HepG2 (cell line): ENCODE measurements at regions not wholly inside any gene's neighbourhood (a gene's known extent, or its start where the extent isn't known, plus 50 kb on each side); places are given as distances from the start of the nearest gene placed in this dataset.

Experiments used
- ATAC-seq: fragments of 200-7000 bp; cut with Tn5 transposase; 3 replicates; pipeline ENCODE4 v1.9.1; 2020; ENCODE audit warnings: mild to moderate bottlenecking, moderate library complexity
- BruUV-seq: library from RNA; stranded (reverse); fragments of 400-500 nt; replicated peaks from 2 replicates; lab custom pipeline; 2021; lab: Mats Ljungman, UMichigan
- CTCF ChIA-PET: fragments of 300-600 bp; formaldehyde crosslinking; extraction: SDS; loops from one replicate; lab custom pipeline; 2021; ENCODE audit warnings: low total read pairs, inconsistent platforms, low intra/inter-chr PET ratio; lab: Yijun Ruan, JAX
- POLR2A ChIA-PET: fragments of 350-600 bp; sonication (Branson Sonifier 250); formaldehyde crosslinking; loops from one replicate; lab custom pipeline; 2020; ENCODE audit warnings: antibody characterized with exemption, inconsistent platforms; lab: Yijun Ruan, JAX
- DNase-seq: peaks from one replicate; pipeline ENCODE4 v3.0.0-alpha.2; 2015; ENCODE audit warnings: low spot score
- FAIRE-seq: peaks from 3 replicates; lab custom pipeline; 2011; peaks lifted over from hg19 to GRCh38; lab: Jason Lieb, UNC
- H2AFZ ChIP-seq: one replicate; pipeline ENCODE4 v1.6.1; 2011; ENCODE audit warnings: low read length, inconsistent platforms
- H3K27ac ChIP-seq: fragments of 300-600 bp; 3 replicates; pipeline ENCODE4 v1.8.0; 2011; ENCODE audit warnings: mixed run types, mild to moderate bottlenecking, mixed read lengths, low read length, inconsistent platforms; ENCODE audit not compliant: insufficient read depth; ENCODE audit errors: extremely low read length
- H3K27me3 ChIP-seq, 2 experiments: fragments of 200-600 bp in 1 of 2; 2 replicates in 1 of 2; 3 replicates in 1 of 2; pipeline versions ENCODE4 v1.6.0 to v1.8.0; 2011; ENCODE audit warnings: low read length in 2 of 2, mild to moderate bottlenecking in 2 of 2, moderate library complexity in 2 of 2, inconsistent platforms in 1 of 2; ENCODE audit not compliant: insufficient read depth in 2 of 2, control insufficient read depth in 1 of 2
- H3K36me3 ChIP-seq, 2 experiments: fragments of 200-600 bp in 1 of 2; replicated peaks in 1 of 2; 2 replicates in 1 of 2; 3 replicates in 1 of 2; pipeline versions ENCODE4 v1.5.1 to v1.8.0; 2011; ENCODE audit warnings: low read length in 2 of 2, inconsistent platforms in 1 of 2; ENCODE audit not compliant: insufficient read depth in 2 of 2, control insufficient read depth in 1 of 2
- H3K4me1 ChIP-seq: 2 replicates; pipeline ENCODE4 v1.5.1; 2012; ENCODE audit warnings: low read length, inconsistent platforms; ENCODE audit not compliant: insufficient read depth
- H3K4me2 ChIP-seq: 2 replicates; pipeline ENCODE4 v1.6.0; 2011; ENCODE audit warnings: low read depth, low read length, inconsistent platforms
- H3K4me3 ChIP-seq, 3 experiments: fragments of 200-600 bp in 1 of 3; sonication (generic), shearing (Covaris generic) in 1 of 3; replicated peaks in 1 of 3; 2 replicates each; pipeline ENCODE4 v1.5.1; 2011 to 2016; ENCODE audit warnings: low read length in 3 of 3, inconsistent platforms in 2 of 3, low read depth in 2 of 3, mild to moderate bottlenecking in 2 of 3, control low read depth in 1 of 3, mixed read lengths in 1 of 3; ENCODE audit not compliant: insufficient read depth in 1 of 3
- H3K79me2 ChIP-seq: one replicate; pipeline ENCODE4 v1.6.1; 2011; ENCODE audit warnings: low read length, inconsistent platforms; ENCODE audit not compliant: insufficient read depth
- H3K9ac ChIP-seq: 2 replicates; pipeline ENCODE4 v1.6.0; 2011; ENCODE audit warnings: mild to moderate bottlenecking, low read depth, low read length, inconsistent platforms; ENCODE audit not compliant: insufficient read depth
- H3K9me3 ChIP-seq: 2 replicates; pipeline ENCODE4 v1.5.1; 2012; ENCODE audit warnings: mild to moderate bottlenecking, low read length
- H4K20me1 ChIP-seq: 2 replicates; pipeline ENCODE4 v1.6.0; 2011; ENCODE audit warnings: inconsistent platforms, mild to moderate bottlenecking, low read length, moderate library complexity; ENCODE audit not compliant: insufficient read depth
- FLYWCH1 ChIP-seq: sonication (generic); formaldehyde crosslinking; IDR thresholded peaks from 2 replicates; pipeline ENCODE4 v1.8.1; 2023; ENCODE audit warnings: mild to moderate bottlenecking, missing genetic modification reagents
- JARID2 ChIP-seq: sonication (generic); formaldehyde crosslinking; IDR thresholded peaks from 2 replicates; pipeline ENCODE4 v1.8.1; 2023; ENCODE audit warnings: missing genetic modification reagents, inconsistent platforms; ENCODE audit not compliant: insufficient replicate concordance
- MAFF ChIP-seq: IDR thresholded peaks from 2 replicates; pipeline ENCODE4 v1.6.1; 2011; ENCODE audit warnings: low read depth, low read length, improper control_type of control experiment
- RFX3 ChIP-seq: IDR thresholded peaks from 2 replicates; pipeline ENCODE4 v1.6.1; 2016; ENCODE audit warnings: missing biosample characterization, missing genetic modification reagents
- TGIF2 ChIP-seq: IDR thresholded peaks from 2 replicates; pipeline ENCODE4 v1.6.1; 2016; ENCODE audit warnings: control low read depth, missing compliant biosample characterization
- ZBTB7B ChIP-seq: sonication (generic); formaldehyde crosslinking; IDR thresholded peaks from 2 replicates; pipeline ENCODE4 v1.4.0; 2020; ENCODE audit warnings: missing genetic modification reagents
- ZFP1 ChIP-seq: IDR thresholded peaks from 2 replicates; pipeline ENCODE4 v1.6.1; 2016
- ZNF180 ChIP-seq: sonication (generic); formaldehyde crosslinking; IDR thresholded peaks from 2 replicates; pipeline ENCODE4 v1.4.0; 2020; ENCODE audit warnings: low read depth, missing genetic modification reagents, borderline replicate concordance
- ZNF274 ChIP-seq: sonication (generic); formaldehyde crosslinking; IDR thresholded peaks from 2 replicates; pipeline ENCODE4 v1.5.1; 2020; ENCODE audit warnings: mild to moderate bottlenecking, missing genetic modification reagents
- ZNF282 ChIP-seq: fragments of 450-650 bp; IDR thresholded peaks from 2 replicates; pipeline ENCODE4 v1.6.1; 2018; ENCODE audit not compliant: partially characterized antibody
- ZNF646 ChIP-seq: sonication (generic); formaldehyde crosslinking; IDR thresholded peaks from 2 replicates; pipeline ENCODE4 v1.9.0; 2021; ENCODE audit warnings: mild to moderate bottlenecking, missing genetic modification reagents
- ZNF703 ChIP-seq: sonication (generic); formaldehyde crosslinking; IDR thresholded peaks from 2 replicates; pipeline ENCODE4 v1.5.1; 2020; ENCODE audit warnings: missing genetic modification reagents, mild to moderate bottlenecking, moderate library complexity, borderline replicate concordance
- WGBS: methylation state at CpG from one replicate; pipeline ENCODE4 v1.1.6; 2017; ENCODE audit warnings: low lambda C conversion rate; 5-methylcytosine and 5-hydroxymethylcytosine counted together
- in situ Hi-C: cut with HindIII; loops from 2 replicates; pipeline ENCODE4 v1.10.0; 2017; ENCODE audit warnings: low pct_unique_long_range_greater_than_20kb; ENCODE audit not compliant: extremely low pct_ligation_motif_present
- intact Hi-C: fragments of 100-400 bp; cut with micrococcal nuclease; formaldehyde crosslinking; loops from one replicate; pipeline ENCODE4 v1.10.0; 2022; ENCODE audit not compliant: unreplicated experiment
- TF ChIP-seq, protein P1 (sequence below): sonication (generic); formaldehyde crosslinking; IDR thresholded peaks from 2 replicates; pipeline ENCODE4 v1.5.0; 2020; ENCODE audit warnings: mild to moderate bottlenecking, missing genetic modification reagents, borderline replicate concordance
- TF ChIP-seq, protein P2 (sequence below): sonication (generic); formaldehyde crosslinking; IDR thresholded peaks from 2 replicates; pipeline ENCODE4 v1.4.0; 2020; ENCODE audit warnings: missing genetic modification reagents, low read depth, mild to moderate bottlenecking, borderline replicate concordance

GRCh38 chr10:2356670-2357069 is 619.3 kb upstream of the ADARB2 start (continued):
- TF ChIP-seq, protein P1, sequence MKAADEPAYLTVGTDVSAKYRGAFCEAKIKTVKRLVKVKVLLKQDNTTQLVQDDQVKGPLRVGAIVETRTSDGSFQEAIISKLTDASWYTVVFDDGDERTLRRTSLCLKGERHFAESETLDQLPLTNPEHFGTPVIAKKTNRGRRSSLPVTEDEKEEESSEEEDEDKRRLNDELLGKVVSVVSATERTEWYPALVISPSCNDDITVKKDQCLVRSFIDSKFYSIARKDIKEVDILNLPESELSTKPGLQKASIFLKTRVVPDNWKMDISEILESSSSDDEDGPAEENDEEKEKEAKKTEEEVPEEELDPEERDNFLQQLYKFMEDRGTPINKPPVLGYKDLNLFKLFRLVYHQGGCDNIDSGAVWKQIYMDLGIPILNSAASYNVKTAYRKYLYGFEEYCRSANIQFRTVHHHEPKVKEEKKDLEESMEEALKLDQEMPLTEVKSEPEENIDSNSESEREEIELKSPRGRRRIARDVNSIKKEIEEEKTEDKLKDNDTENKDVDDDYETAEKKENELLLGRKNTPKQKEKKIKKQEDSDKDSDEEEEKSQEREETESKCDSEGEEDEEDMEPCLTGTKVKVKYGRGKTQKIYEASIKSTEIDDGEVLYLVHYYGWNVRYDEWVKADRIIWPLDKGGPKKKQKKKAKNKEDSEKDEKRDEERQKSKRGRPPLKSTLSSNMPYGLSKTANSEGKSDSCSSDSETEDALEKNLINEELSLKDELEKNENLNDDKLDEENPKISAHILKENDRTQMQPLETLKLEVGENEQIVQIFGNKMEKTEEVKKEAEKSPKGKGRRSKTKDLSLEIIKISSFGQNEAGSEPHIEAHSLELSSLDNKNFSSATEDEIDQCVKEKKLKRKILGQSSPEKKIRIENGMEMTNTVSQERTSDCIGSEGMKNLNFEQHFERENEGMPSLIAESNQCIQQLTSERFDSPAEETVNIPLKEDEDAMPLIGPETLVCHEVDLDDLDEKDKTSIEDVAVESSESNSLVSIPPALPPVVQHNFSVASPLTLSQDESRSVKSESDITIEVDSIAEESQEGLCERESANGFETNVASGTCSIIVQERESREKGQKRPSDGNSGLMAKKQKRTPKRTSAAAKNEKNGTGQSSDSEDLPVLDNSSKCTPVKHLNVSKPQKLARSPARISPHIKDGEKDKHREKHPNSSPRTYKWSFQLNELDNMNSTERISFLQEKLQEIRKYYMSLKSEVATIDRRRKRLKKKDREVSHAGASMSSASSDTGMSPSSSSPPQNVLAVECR = no peak
- TF ChIP-seq ZNF274 (CRISPR knock-in tag) (no peak), TGIF2 (CRISPR knock-in tag) (no peak), JARID2 (CRISPR knock-in tag) (no peak), ZFP1 (no peak)
- TF ChIP-seq, all 625 proteins: peak for 0

GRCh38 chr10:2351566-2351965 is 614.2 kb upstream of the ADARB2 start:
- no peak overlapping the region for H2AFZ ChIP-seq
- CTCF ChIA-PET = no interaction called here
- intact Hi-C loops (no loop called here), in situ Hi-C loops (no loop called here)
- POLR2A ChIA-PET = no interaction called here
- H3K27ac ChIP-seq = no peak overlapping the region
- no peaks in the 10 kb centered on the region for H4K20me1 ChIP-seq
- H3K27me3 ChIP-seq = no peaks in the 10 kb centered on the region
- FAIRE-seq (no peak), DNase-seq (no peak), ATAC-seq (no peak)
- H3K4me3 ChIP-seq = 0 out of 6 replicates have a peak overlapping the region, but pooled peaks of 1 of the 3 experiments have one; percentile 0
- H3K79me2 ChIP-seq = no peaks in the 10 kb centered on the region
- H3K4me1 ChIP-seq = no peaks in the 10 kb centered on the region
- H3K9me3 ChIP-seq = no peaks in the 10 kb centered on the region
- 43% methylated on average over 16 of the region's 16 CpGs for WGBS
- H3K9ac ChIP-seq = no peak overlapping the region
- H3K36me3 ChIP-seq = no peaks in the 10 kb centered on the region
- no TSS peak for BruUV-seq
- H3K4me2 ChIP-seq = peak overlapping the region; percentile 23; the same call in 1 of the 2 replicates
- TF ChIP-seq ZNF646 (CRISPR knock-in tag) (no peak), ZNF282 (no peak), ZNF180 (CRISPR knock-in tag) (no peak), MAFF (no peak), RFX3 (no peak), ZBTB7B (CRISPR knock-in tag) (no peak), ZNF703 (CRISPR knock-in tag) (no peak), FLYWCH1 (CRISPR knock-in tag) (no peak)
- TF ChIP-seq, protein P2, sequence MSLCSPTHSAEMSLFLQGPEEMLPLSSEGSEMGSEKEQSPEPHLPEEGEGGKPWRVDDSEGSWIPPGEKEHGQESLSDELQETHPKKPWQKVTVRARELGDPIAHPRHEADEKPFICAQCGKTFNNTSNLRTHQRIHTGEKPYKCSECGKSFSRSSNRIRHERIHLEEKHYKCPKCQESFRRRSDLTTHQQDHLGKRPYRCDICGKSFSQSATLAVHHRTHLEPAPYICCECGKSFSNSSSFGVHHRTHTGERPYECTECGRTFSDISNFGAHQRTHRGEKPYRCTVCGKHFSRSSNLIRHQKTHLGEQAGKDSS (CRISPR knock-in tag) = no peak
